IMR-90 (cell line): ENCODE measurements at regions not wholly inside any gene's neighbourhood (a gene's known extent, or its start where the extent isn't known, plus 50 kb on each side); places are given as distances from the start of the nearest gene placed in this dataset.

Experiments used
- ATAC-seq: fragments of 200-7000 bp; cut with Tn5 transposase; 2 replicates; pipeline ENCODE4 v1.9.1; 2020; ENCODE audit warnings: low read depth, mild to moderate bottlenecking, moderate library complexity
- BruUV-seq: library from RNA; stranded (reverse); fragments of 400-500 nt; replicated peaks from 2 replicates; lab custom pipeline; 2021; lab: Mats Ljungman, UMichigan
- CTCF ChIA-PET: fragments of 300-600 bp; formaldehyde crosslinking; extraction: SDS; loops from one replicate; lab custom pipeline; 2021; ENCODE audit warnings: antibody characterized with exemption; lab: Yijun Ruan, JAX
- POLR2A ChIA-PET: fragments of 300-600 bp; sonication (Branson Sonifier 250); formaldehyde crosslinking; loops from one replicate; lab custom pipeline; 2022; ENCODE audit warnings: antibody characterized with exemption; ENCODE audit not compliant: unreplicated experiment; lab: Charles Lee
- DNase-seq: peaks from one replicate; pipeline ENCODE4 v3.0.0; 2013
- H2AFZ ChIP-seq: replicated peaks from 2 replicates; pipeline ENCODE3; 2013; ENCODE audit warnings: low read length, mild to moderate bottlenecking; ENCODE audit not compliant: poor library complexity
- H2AK5ac ChIP-seq: 2 replicates; pipeline ENCODE4 v1.6.1; 2013; ENCODE audit warnings: low read depth, low read length, inconsistent platforms
- H2AK9ac ChIP-seq: replicated peaks from 2 replicates; pipeline ENCODE3; 2013; ENCODE audit warnings: mild to moderate bottlenecking, low read depth, low read length, moderate library complexity; ENCODE audit not compliant: poor library complexity
- H2BK120ac ChIP-seq: 2 replicates; pipeline ENCODE4 v1.6.1; 2013; ENCODE audit warnings: low read depth, low read length, inconsistent platforms
- H2BK15ac ChIP-seq: 3 replicates; pipeline ENCODE4 v1.6.1; 2013; ENCODE audit warnings: low read depth, low read length, inconsistent platforms
- H2BK20ac ChIP-seq: 2 replicates; pipeline ENCODE4 v1.6.1; 2013; ENCODE audit warnings: low read depth, mild to moderate bottlenecking, inconsistent platforms, low read length, moderate library complexity
- H2BK5ac ChIP-seq: 2 replicates; pipeline ENCODE4 v1.6.1; 2013; ENCODE audit warnings: mild to moderate bottlenecking, low read depth, low read length, inconsistent platforms; ENCODE audit not compliant: poor library complexity, severe bottlenecking
- H3K14ac ChIP-seq: replicated peaks from 2 replicates; pipeline ENCODE4 v1.6.1; 2013; ENCODE audit warnings: low read depth, low read length, inconsistent platforms
- H3K18ac ChIP-seq: 2 replicates; pipeline ENCODE4 v1.6.1; 2013; ENCODE audit warnings: low read depth, low read length, control low read depth
- H3K23ac ChIP-seq: 2 replicates; pipeline ENCODE4 v1.6.1; 2013; ENCODE audit warnings: low read depth, low read length, inconsistent platforms
- H3K27ac ChIP-seq: 2 replicates; pipeline ENCODE4 v1.5.1; 2013; ENCODE audit warnings: mild to moderate bottlenecking, control low read depth, low read length; ENCODE audit not compliant: insufficient read depth
- H3K27me3 ChIP-seq: 2 replicates; pipeline ENCODE4 v1.6.1; 2013; ENCODE audit warnings: low read length; ENCODE audit not compliant: control insufficient read depth, insufficient read depth
- H3K36me3 ChIP-seq: 2 replicates; pipeline ENCODE4 v1.6.1; 2013; ENCODE audit warnings: low read length, mixed read lengths; ENCODE audit not compliant: control insufficient read depth, insufficient read depth
- H3K4ac ChIP-seq: 2 replicates; pipeline ENCODE4 v1.6.1; 2013; ENCODE audit warnings: low read depth, low read length, inconsistent platforms
- H3K4me1 ChIP-seq: 2 replicates; pipeline ENCODE4 v1.6.1; 2013; ENCODE audit warnings: low read length, mixed read lengths; ENCODE audit not compliant: control insufficient read depth, insufficient read depth
- H3K4me2 ChIP-seq: 2 replicates; pipeline ENCODE4 v1.6.1; 2013; ENCODE audit warnings: low read depth, mild to moderate bottlenecking, control low read depth, low read length, moderate library complexity
- H3K4me3 ChIP-seq: 2 replicates; pipeline ENCODE4 v1.5.1; 2013; ENCODE audit warnings: low read depth, mild to moderate bottlenecking, control low read depth, low read length, moderate library complexity; ENCODE audit not compliant: insufficient read depth
- H3K56ac ChIP-seq: 2 replicates; pipeline ENCODE4 v1.6.1; 2013; ENCODE audit warnings: low read length, inconsistent platforms; ENCODE audit not compliant: insufficient read depth; ENCODE audit errors: extremely low read depth
- H3K79me1 ChIP-seq, 2 experiments: 2 replicates each; pipeline ENCODE4 v1.6.1; 2013; ENCODE audit warnings: low read length in 2 of 2, inconsistent platforms in 1 of 2, low read depth in 1 of 2
- H3K9ac ChIP-seq: 2 replicates; pipeline ENCODE4 v1.6.1; 2013; ENCODE audit warnings: low read depth, low read length, control low read depth
- H3K9me1 ChIP-seq: 2 replicates; pipeline ENCODE4 v1.6.1; 2013; ENCODE audit warnings: low read length, inconsistent platforms; ENCODE audit not compliant: insufficient read depth
- H3K9me3 ChIP-seq: 2 replicates; pipeline ENCODE4 v1.6.1; 2013; ENCODE audit warnings: low read length; ENCODE audit not compliant: control insufficient read depth, insufficient read depth
- H4K20me1 ChIP-seq: 2 replicates; pipeline ENCODE4 v1.6.1; 2013; ENCODE audit warnings: low read length, inconsistent platforms; ENCODE audit not compliant: insufficient read depth
- H4K5ac ChIP-seq: 2 replicates; pipeline ENCODE4 v1.6.1; 2013; ENCODE audit warnings: mild to moderate bottlenecking, low read depth, low read length, control low read depth
- H4K8ac ChIP-seq, 2 experiments: 2 replicates each; pipeline ENCODE4 v1.6.1; 2013; ENCODE audit warnings: low read depth in 2 of 2, low read length in 2 of 2, control low read depth in 1 of 2, inconsistent platforms in 1 of 2
- H4K91ac ChIP-seq: 2 replicates; pipeline ENCODE4 v1.6.1; 2013; ENCODE audit warnings: low read depth, low read length, inconsistent platforms; ENCODE audit not compliant: insufficient read depth
- BHLHE40 ChIP-seq: fragments of 150-350 bp; IDR thresholded peaks from 2 replicates; pipeline ENCODE4 v1.6.1; 2016; ENCODE audit warnings: mild to moderate bottlenecking, low read depth, low read length
- CEBPB ChIP-seq: IDR thresholded peaks from 2 replicates; pipeline ENCODE4 v1.6.1; 2012; ENCODE audit warnings: low read depth, low read length, improper control_type of control experiment
- CHD1 ChIP-seq: IDR thresholded peaks from 2 replicates; pipeline ENCODE4 v1.6.1; 2012; ENCODE audit warnings: low read depth, low read length, improper control_type of control experiment
- FOS ChIP-seq: fragments of 150-350 bp; IDR thresholded peaks from 2 replicates; pipeline ENCODE4 v1.6.1; 2016; ENCODE audit warnings: low read depth, low read length
- MAFK ChIP-seq: IDR thresholded peaks from 2 replicates; pipeline ENCODE4 v1.6.1; 2012; ENCODE audit warnings: low read depth, low read length, improper control_type of control experiment
- MAZ ChIP-seq: IDR thresholded peaks from 2 replicates; pipeline ENCODE4 v1.6.1; 2012; ENCODE audit warnings: low read depth, mild to moderate bottlenecking, low read length, improper control_type of control experiment, moderate library complexity, borderline replicate concordance
- MXI1 ChIP-seq: IDR thresholded peaks from 2 replicates; pipeline ENCODE4 v1.6.1; 2012; ENCODE audit warnings: low read depth, mild to moderate bottlenecking, low read length, moderate library complexity, borderline replicate concordance
- NFE2L2 ChIP-seq: fragments of 150-350 bp; IDR thresholded peaks from 2 replicates; pipeline ENCODE4 v1.6.1; 2016; ENCODE audit warnings: low read depth, mild to moderate bottlenecking, low read length
- POLR2A ChIP-seq: IDR thresholded peaks from 2 replicates; pipeline ENCODE4 v1.6.1; 2012; ENCODE audit warnings: mild to moderate bottlenecking, low read depth, low read length
- RAD21 ChIP-seq: IDR thresholded peaks from 2 replicates; pipeline ENCODE4 v1.6.1; 2012; ENCODE audit warnings: low read length, improper control_type of control experiment
- RCOR1 ChIP-seq: IDR thresholded peaks from 2 replicates; pipeline ENCODE4 v1.6.1; 2012; ENCODE audit warnings: mild to moderate bottlenecking, low read length, improper control_type of control experiment; ENCODE audit not compliant: insufficient replicate concordance
- RFX5 ChIP-seq: IDR thresholded peaks from 2 replicates; pipeline ENCODE4 v1.8.0; 2012; ENCODE audit warnings: low read depth, mild to moderate bottlenecking, low read length, moderate library complexity
- SMC3 ChIP-seq: fragments of 150-350 bp; IDR thresholded peaks from 2 replicates; pipeline ENCODE4 v1.6.1; 2016; ENCODE audit warnings: low read depth, mild to moderate bottlenecking, antibody characterized with exemption, low read length, moderate library complexity
- WGBS, 2 experiments: methylation state at CpG; one replicate each; pipeline versions ENCODE4 v1.1.5 to v1.1.7; 2013; ENCODE audit warnings: missing lambda C conversion rate in 2 of 2; ENCODE audit not compliant: insufficient read length in 1 of 2; ENCODE audit errors: extremely low coverage in 2 of 2; 5-methylcytosine and 5-hydroxymethylcytosine counted together
- dilution Hi-C: fragments of 300-500 bp; cut with HindIII; formaldehyde crosslinking; loops from one replicate; pipeline ENCODE4 v1.14.3; 2018; ENCODE audit warnings: low sequenced_read_pairs; ENCODE audit not compliant: unreplicated experiment
- in situ Hi-C: fragments of 300-500 bp; cut with MboI; formaldehyde crosslinking; loops from 3 replicates; pipeline ENCODE4 v1.14.3; 2019; ENCODE audit warnings: low sequenced_read_pairs, inconsistent platforms, mixed read lengths
- intact Hi-C: fragments of 100-400 bp; cut with micrococcal nuclease; formaldehyde crosslinking; loops from 2 replicates; pipeline ENCODE4 v1.10.0; 2022
- TF ChIP-seq, protein P1 (sequence below): conservative IDR thresholded peaks from 2 replicates; pipeline ENCODE4 v1.5.1; 2012; ENCODE audit warnings: mild to moderate bottlenecking, low read depth, low read length, improper control_type of control experiment
- TF ChIP-seq, protein P2 (sequence below): fragments of 150-350 bp; IDR thresholded peaks from 2 replicates; pipeline ENCODE4 v1.6.1; 2016; ENCODE audit warnings: low read depth, mild to moderate bottlenecking, low read length, moderate library complexity, borderline replicate concordance
- TF ChIP-seq, protein P3 (sequence below): fragments of 150-350 bp; IDR thresholded peaks from 2 replicates; pipeline ENCODE4 v1.6.1; 2017; ENCODE audit warnings: mild to moderate bottlenecking, antibody characterized with exemption, low read length, low read depth

DNA sequence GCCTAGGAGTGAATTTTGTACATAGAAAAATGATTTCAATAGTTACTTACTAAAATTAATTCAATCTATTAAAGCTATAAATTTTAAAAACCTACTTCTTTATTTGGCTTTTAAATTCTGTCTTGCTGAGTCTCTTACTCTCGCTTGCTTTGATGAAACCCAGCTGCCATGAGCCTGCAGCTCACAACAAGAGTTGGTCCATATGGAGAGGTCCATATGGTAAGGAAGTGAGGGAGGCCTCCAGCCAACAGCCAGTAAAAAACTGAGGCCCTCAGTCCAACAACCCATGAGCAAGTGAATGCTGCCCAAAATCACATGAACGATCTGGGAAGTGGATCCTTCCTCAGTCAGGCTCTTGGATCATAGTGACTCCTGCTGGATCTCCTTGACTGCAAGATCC is 89.9 kb upstream of the CXADR start:
- Histone ChIP-seq H3K4me3 (no peak overlapping the region), H2BK120ac (no peak overlapping the region)

More for the DNA sequence above, 89.9 kb upstream of the CXADR start:
- dilution Hi-C loops (no loop called here), intact Hi-C loops (no loop called here), in situ Hi-C loops (no loop called here)
- Histone ChIP-seq H3K18ac (no peak overlapping the region), H3K4me2 (no peak overlapping the region), H3K14ac (no peak overlapping the region), H2BK20ac (no peak overlapping the region), H3K9ac (no peak overlapping the region), H4K20me1 (no peaks in the 10 kb centered on the region), H3K4me1 (no peaks in the 10 kb centered on the region), H2BK5ac (no peak overlapping the region), H3K4ac (no peak overlapping the region), H3K56ac (no peak overlapping the region), H2AK5ac (no peak overlapping the region), H4K5ac (no peak overlapping the region), H2BK15ac (no peak overlapping the region), H4K8ac (no peak overlapping the region), H3K23ac (no peak overlapping the region), H2AFZ (no peak overlapping the region), H3K27ac (no peak overlapping the region), H2AK9ac (no peak overlapping the region), H3K79me1 (no peaks in the 10 kb centered on the region), H3K9me1 (no peaks in the 10 kb centered on the region), H4K91ac (no peak overlapping the region), H3K9me3 (no peaks in the 10 kb centered on the region), H3K27me3 (no peaks in the 10 kb centered on the region; the same call in 1 of the 2 replicates), H3K36me3 (no peaks in the 10 kb centered on the region)
- ATAC-seq (no peak), DNase-seq (no peak)
- TF ChIP-seq SMC3 (no peak), MAZ (no peak), MXI1 (no peak), CHD1 (no peak), CEBPB (no peak), NFE2L2 (no peak), BHLHE40 (no peak), RCOR1 (no peak), FOS (no peak), POLR2A (no peak), RFX5 (no peak), RAD21 (no peak), MAFK (no peak)
- TF ChIP-seq, protein P1, sequence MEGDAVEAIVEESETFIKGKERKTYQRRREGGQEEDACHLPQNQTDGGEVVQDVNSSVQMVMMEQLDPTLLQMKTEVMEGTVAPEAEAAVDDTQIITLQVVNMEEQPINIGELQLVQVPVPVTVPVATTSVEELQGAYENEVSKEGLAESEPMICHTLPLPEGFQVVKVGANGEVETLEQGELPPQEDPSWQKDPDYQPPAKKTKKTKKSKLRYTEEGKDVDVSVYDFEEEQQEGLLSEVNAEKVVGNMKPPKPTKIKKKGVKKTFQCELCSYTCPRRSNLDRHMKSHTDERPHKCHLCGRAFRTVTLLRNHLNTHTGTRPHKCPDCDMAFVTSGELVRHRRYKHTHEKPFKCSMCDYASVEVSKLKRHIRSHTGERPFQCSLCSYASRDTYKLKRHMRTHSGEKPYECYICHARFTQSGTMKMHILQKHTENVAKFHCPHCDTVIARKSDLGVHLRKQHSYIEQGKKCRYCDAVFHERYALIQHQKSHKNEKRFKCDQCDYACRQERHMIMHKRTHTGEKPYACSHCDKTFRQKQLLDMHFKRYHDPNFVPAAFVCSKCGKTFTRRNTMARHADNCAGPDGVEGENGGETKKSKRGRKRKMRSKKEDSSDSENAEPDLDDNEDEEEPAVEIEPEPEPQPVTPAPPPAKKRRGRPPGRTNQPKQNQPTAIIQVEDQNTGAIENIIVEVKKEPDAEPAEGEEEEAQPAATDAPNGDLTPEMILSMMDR = no peak
- TF ChIP-seq, protein P2, sequence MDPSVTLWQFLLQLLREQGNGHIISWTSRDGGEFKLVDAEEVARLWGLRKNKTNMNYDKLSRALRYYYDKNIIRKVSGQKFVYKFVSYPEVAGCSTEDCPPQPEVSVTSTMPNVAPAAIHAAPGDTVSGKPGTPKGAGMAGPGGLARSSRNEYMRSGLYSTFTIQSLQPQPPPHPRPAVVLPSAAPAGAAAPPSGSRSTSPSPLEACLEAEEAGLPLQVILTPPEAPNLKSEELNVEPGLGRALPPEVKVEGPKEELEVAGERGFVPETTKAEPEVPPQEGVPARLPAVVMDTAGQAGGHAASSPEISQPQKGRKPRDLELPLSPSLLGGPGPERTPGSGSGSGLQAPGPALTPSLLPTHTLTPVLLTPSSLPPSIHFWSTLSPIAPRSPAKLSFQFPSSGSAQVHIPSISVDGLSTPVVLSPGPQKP = no peak
- TF ChIP-seq, protein P3, sequence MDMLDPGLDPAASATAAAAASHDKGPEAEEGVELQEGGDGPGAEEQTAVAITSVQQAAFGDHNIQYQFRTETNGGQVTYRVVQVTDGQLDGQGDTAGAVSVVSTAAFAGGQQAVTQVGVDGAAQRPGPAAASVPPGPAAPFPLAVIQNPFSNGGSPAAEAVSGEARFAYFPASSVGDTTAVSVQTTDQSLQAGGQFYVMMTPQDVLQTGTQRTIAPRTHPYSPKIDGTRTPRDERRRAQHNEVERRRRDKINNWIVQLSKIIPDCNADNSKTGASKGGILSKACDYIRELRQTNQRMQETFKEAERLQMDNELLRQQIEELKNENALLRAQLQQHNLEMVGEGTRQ = no peak
- POLR2A ChIA-PET = no interaction called here
- BruUV-seq = no TSS peak
- CTCF ChIA-PET = no interaction called here
- WGBS, 2 experiments = no CpG with 5 or more reads among the region's 2 CpGs
